PC-3 (cell line): ENCODE measurements at regions not wholly inside any gene's neighbourhood (a gene's known extent, or its start where the extent isn't known, plus 50 kb on each side); places are given as distances from the start of the nearest gene placed in this dataset.

Experiments
- CTCF ChIP-seq: fragments of 300-600 bp; sonication (generic); conservative IDR thresholded peaks from 2 replicates; pipeline ENCODE4 v1.5.1; 2017; ENCODE audit warnings: antibody characterized with exemption, low read depth, mild to moderate bottlenecking, low read length
- EZH2 ChIP-seq: fragments of 300-600 bp; sonication (generic); IDR thresholded peaks from one replicate; pipeline ENCODE4 v1.6.1; 2017; ENCODE audit warnings: antibody characterized with exemption, mild to moderate bottlenecking, low read length; ENCODE audit not compliant: unreplicated experiment
- EZH2phosphoT487 ChIP-seq: fragments of 300-600 bp; sonication (generic); IDR thresholded peaks from 2 replicates; pipeline ENCODE4 v1.6.1; 2018; ENCODE audit warnings: mild to moderate bottlenecking, antibody characterized with exemption, low read length, borderline replicate concordance

- TF ChIP-seq EZH2 (no peak), CTCF (no peak), EZH2phosphoT487 (no peak)
Measured at GRCh38 chr1:115139381-115139780, 50.1 kb upstream of the TSPAN2 start.
